Transverse colon (tissue), 4 donors: ENCODE measurements at regions not wholly inside any gene's neighbourhood (a gene's known extent, or its start where the extent isn't known, plus 50 kb on each side); places are given as distances from the start of the nearest gene placed in this dataset.

ENCODE experiments used
- DNase-seq: peaks from one replicate; pipeline ENCODE4 v3.0.0-alpha.2; 2019
- H3K27ac ChIP-seq, 4 donors: fragments of 200-600 bp; sonication (generic); 2 replicates each; pipeline ENCODE4 v1.5.1; 2016 to 2018; ENCODE audit warnings: inconsistent platforms in 4 of 4
- H3K27me3 ChIP-seq: fragments of 200-600 bp; sonication (generic); 2 replicates; pipeline ENCODE4 v1.5.1; 2017; ENCODE audit warnings: inconsistent platforms
- H3K36me3 ChIP-seq, 4 donors: fragments of 200-600 bp; sonication (generic); 2 replicates each; pipeline ENCODE4 v1.5.1; 2017 to 2019; ENCODE audit warnings: inconsistent platforms in 4 of 4
- H3K4me1 ChIP-seq, 4 donors: fragments of 200-600 bp; sonication (generic); 2 replicates each; pipeline ENCODE4 v1.5.1; 2017 to 2020; ENCODE audit warnings: inconsistent platforms in 4 of 4
- H3K4me3 ChIP-seq, 4 donors: fragments of 200-600 bp; sonication (generic); 1 replicate in 1 of 4; 2 replicates in 3 of 4; pipeline versions ENCODE4 v1.5.1 to v1.6.1; 2017 to 2019; ENCODE audit warnings: inconsistent platforms in 4 of 4
- H3K9me3 ChIP-seq, 2 donors: fragments of 200-600 bp; sonication (generic); 2 replicates each; pipeline ENCODE4 v1.5.1; 2017 to 2019; ENCODE audit warnings: inconsistent platforms in 2 of 2
- CTCF ChIP-seq, 5 experiments: fragments of 200-600 bp in 3 of 5; fragments of 450-650 bp in 2 of 5; sonication (generic) in 3 of 5; IDR thresholded peaks; 1 replicate in 2 of 5; 2 replicates in 3 of 5; pipeline ENCODE4 v1.5.1; 2016 to 2017; ENCODE audit warnings: antibody characterized with exemption in 5 of 5, inconsistent platforms in 3 of 5, mild to moderate bottlenecking in 2 of 5, moderate library complexity in 1 of 5
- EP300 ChIP-seq: sonication (generic); formaldehyde crosslinking; IDR thresholded peaks from one replicate; pipeline ENCODE4 v1.6.1; 2017; ENCODE audit warnings: antibody characterized with exemption, low read depth
- POLR2A ChIP-seq: fragments of 450-650 bp; IDR thresholded peaks from one replicate; pipeline ENCODE4 v1.6.1; 2016; ENCODE audit warnings: antibody characterized with exemption, mild to moderate bottlenecking, moderate library complexity
- POLR2AphosphoS5 ChIP-seq, 3 donors: sonication (generic); formaldehyde crosslinking; IDR thresholded peaks; one replicate each; pipeline ENCODE4 v1.6.1; 2016; ENCODE audit warnings: antibody characterized with exemption in 3 of 3
- WGBS, 2 donors: methylation state at CpG; one replicate each; pipeline ENCODE4 v1.1.5; 2018; ENCODE audit warnings: low coverage in 1 of 2; 5-methylcytosine and 5-hydroxymethylcytosine counted together
- in situ Hi-C, 4 donors: fragments of 200-750 bp; cut with MboI; loops; one replicate each; pipeline versions ENCODE4 v1.15.0 to v1.15.1; 2017; ENCODE audit warnings: low sequenced_read_pairs in 3 of 4, low pct_ligation_motif_present in 1 of 4, low pct_unique_long_range_greater_than_20kb in 1 of 4
- intact Hi-C: fragments of 100-400 bp; cut with DNase I; formaldehyde crosslinking; loops from one replicate; pipeline ENCODE4 v1.15.1; 2023; ENCODE audit warnings: low total_unique reads

DNA sequence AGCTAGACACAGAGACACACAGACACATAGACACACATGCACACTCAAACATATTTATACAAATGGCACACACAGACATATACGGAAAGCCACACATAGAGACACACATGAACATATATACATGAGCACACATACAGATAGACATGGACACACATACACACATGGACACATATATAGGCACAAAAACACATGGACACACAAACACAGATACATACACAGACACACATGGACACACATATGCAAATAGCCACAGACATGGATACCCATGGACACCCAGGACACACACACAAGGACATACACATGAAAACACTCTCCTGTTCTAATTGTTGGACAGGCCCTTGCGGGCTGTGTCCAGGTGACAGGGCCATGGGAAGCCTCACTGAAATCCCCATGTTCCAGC, 160.1 kb downstream of the IRS1 start:
- H3K36me3 ChIP-seq = no peaks in the 10 kb centered on the region
- 98 to 100% methylated on average over 1 to 2 of the region's 2 CpGs for WGBS, 2 donors
- in situ Hi-C loops (no loop called here), intact Hi-C loops (no loop called here)
- no peaks in the 10 kb centered on the region for H3K9me3 ChIP-seq
- no peak overlapping the region for H3K4me3 ChIP-seq
- no peak for DNase-seq
- peaks cover 0 to 2% (median 0%) of the 10 kb centered on the region in 4 donors for H3K4me1 ChIP-seq
- no peaks in the 10 kb centered on the region for H3K27me3 ChIP-seq
- no peak overlapping the region for H3K27ac ChIP-seq
- TF ChIP-seq POLR2A (no peak), EP300 (no peak)

- intact Hi-C loops (no loop called here), in situ Hi-C loops (no loop called here)
- H3K4me1 ChIP-seq = no peaks in the 10 kb centered on the region
- TF ChIP-seq EP300 (no peak), POLR2AphosphoS5 (IDR thresholded peaks at IDR 0.05) (no peak), CTCF (IDR thresholded peaks at IDR 0.05) (no peak), POLR2A (no peak)
- no peak for DNase-seq
- no peak overlapping the region for H3K27ac ChIP-seq
- no peak overlapping the region for H3K4me3 ChIP-seq
- 67% methylated on average over 9 of the region's 9 CpGs; no CpG with 5 or more reads in 1 of the 2 donors for WGBS, 2 donors
- no peaks in the 10 kb centered on the region for H3K36me3 ChIP-seq
- H3K9me3 ChIP-seq = no peaks in the 10 kb centered on the region
- no peaks in the 10 kb centered on the region for H3K27me3 ChIP-seq
Observed at GRCh38 chr2:226638576-226638975, 161.0 kb downstream of the IRS1 start.

- H3K27me3 ChIP-seq = no peaks in the 10 kb centered on the region
- DNase-seq = no peak
- WGBS, 2 donors = 81 to 86% methylated on average over 2 of the region's 2 CpGs
- in situ Hi-C loops = no loop called here
- TF ChIP-seq CTCF (IDR thresholded peaks at IDR 0.05) (no peak), POLR2A (no peak), POLR2AphosphoS5 (IDR thresholded peaks at IDR 0.05) (no peak), EP300 (no peak)
- no peaks in the 10 kb centered on the region for H3K4me1 ChIP-seq
- H3K4me3 ChIP-seq = no peak overlapping the region
- no peak overlapping the region for H3K27ac ChIP-seq
- intact Hi-C loops = no loop called here
- H3K36me3 ChIP-seq = no peaks in the 10 kb centered on the region
- H3K9me3 ChIP-seq = no peaks in the 10 kb centered on the region
Observed at GRCh38 chr2:226637383-226637782, 162.2 kb downstream of the IRS1 start.

GRCh38 chr2:226636586-226636985, 163.0 kb downstream of the IRS1 start:
- WGBS, 2 donors = 99% methylated on average over 2 of the region's 2 CpGs; no CpG with 5 or more reads in 1 of the 2 donors
- in situ Hi-C loops = no loop called here
- intact Hi-C loops = no loop called here

More at GRCh38 chr2:226636586-226636985, 163.0 kb downstream of the IRS1 start:
- H3K27ac ChIP-seq = no peak overlapping the region
- H3K4me3 ChIP-seq = no peak overlapping the region
- DNase-seq = no peak
- no peaks in the 10 kb centered on the region for H3K4me1 ChIP-seq
- no peak for TF ChIP-seq POLR2A
- TF ChIP-seq CTCF (IDR thresholded peaks at IDR 0.05) = no peak
- TF ChIP-seq POLR2AphosphoS5 (IDR thresholded peaks at IDR 0.05) = no peak
- TF ChIP-seq EP300 = no peak
- H3K36me3 ChIP-seq = no peaks in the 10 kb centered on the region
- H3K27me3 ChIP-seq = no peaks in the 10 kb centered on the region
- no peaks in the 10 kb centered on the region for H3K9me3 ChIP-seq
